NT2/D1 (cell line): ENCODE measurements at regions not wholly inside any gene's neighbourhood (a gene's known extent, or its start where the extent isn't known, plus 50 kb on each side); places are given as distances from the start of the nearest gene placed in this dataset.

Source experiments
- YY1 ChIP-seq: IDR thresholded peaks from 2 replicates; pipeline ENCODE4 v1.6.1; 2011; ENCODE audit not compliant: insufficient read length, insufficient read depth
- ZNF274 ChIP-seq: IDR thresholded peaks from 2 replicates; pipeline ENCODE4 v1.6.1; 2011; ENCODE audit warnings: mild to moderate bottlenecking, low read depth, low read length

DNA sequence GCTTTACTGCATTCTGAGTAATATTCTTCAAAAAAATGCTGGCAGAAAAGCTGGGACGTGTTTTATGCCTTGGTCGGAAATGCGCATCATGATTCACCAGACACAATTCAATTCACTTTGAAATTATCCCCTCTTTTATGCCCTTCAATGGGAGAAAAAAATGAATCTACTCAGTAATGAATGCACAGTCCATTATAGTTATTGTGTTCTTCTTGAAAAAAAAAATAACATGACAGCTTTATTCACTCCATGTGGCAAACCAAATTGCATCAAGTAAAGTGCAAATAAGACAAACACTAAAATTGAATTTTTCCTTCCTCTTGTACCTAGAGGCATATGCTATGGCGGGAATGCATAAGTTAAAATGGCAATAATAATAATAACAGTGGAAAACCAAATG is 159.4 kb upstream of the IFNG-AS1 start:
- TF ChIP-seq YY1 (no peak), ZNF274 (no peak)
